ENCODE measurements at regions not wholly inside any gene's neighbourhood (a gene's known extent, or its start where the extent isn't known, plus 50 kb on each side); places are given as distances from the start of the nearest gene placed in this dataset.
"Not testable (repeated sequence)": the region's sequence is repeated elsewhere in the genome, so short reads cannot be mapped to it uniquely, and the experiment has no call there.

DNA sequence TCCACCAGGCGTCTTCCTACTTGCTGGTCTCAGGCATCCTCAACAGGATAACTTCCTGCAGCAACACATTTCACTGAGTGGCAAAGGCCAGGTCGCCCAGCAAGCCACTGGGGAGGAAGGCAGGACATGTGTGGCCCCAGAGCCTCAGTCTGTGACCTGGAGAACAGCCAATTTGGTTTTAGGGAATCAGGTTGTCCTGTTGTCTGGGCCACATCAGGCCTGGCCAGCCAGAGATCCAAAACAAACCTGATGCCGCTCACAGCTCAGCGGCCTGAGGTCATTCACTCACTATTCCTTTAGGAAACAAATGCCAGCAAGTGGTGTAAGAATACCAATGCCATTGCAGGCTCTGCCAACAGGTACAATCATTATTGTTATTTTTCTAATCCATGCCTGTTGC is 210.7 kb downstream of the VAPA start:
- peaks cover 13% of the 10 kb centered on the region for H3K4me1 ChIP-seq (ENCODE audit: control insufficient read depth, insufficient read depth, low read length)
- no peaks in the 10 kb centered on the region for H3K9me3 ChIP-seq (replicated peaks; ENCODE audit: low read length)
- peaks cover 3% of the 10 kb centered on the region for H3K27me3 ChIP-seq (ENCODE audit: control insufficient read depth, insufficient read depth, low read length)
- no peak overlapping the region for H3K4me3 ChIP-seq (ENCODE audit: low read length)
- H3K36me3 ChIP-seq (ENCODE audit: insufficient read depth, low read length): no peaks in the 10 kb centered on the region
- no peak overlapping the region for H3K4me2 ChIP-seq (ENCODE audit: low read length)
- H3K9ac ChIP-seq (ENCODE audit: low read depth, low read length): no peak overlapping the region

DNA sequence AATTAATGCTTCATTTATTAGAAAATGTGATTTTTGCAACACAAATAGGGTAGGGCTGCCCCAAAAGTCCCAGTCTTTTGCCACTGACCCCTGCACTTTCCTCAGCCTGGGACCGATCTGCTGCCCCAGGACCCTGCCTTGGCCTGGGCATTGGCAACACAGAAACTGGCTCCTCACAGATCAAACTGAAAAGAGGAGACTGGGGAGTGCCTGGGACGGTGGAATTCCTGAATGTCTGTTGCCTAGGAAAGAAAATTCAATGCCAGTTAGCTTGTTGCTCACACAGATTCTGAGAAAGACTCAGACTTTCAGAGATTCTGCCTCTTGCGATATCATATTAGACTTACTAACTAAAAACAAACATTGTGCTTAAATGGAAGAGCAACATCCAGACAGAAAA is 211.2 kb downstream of the VAPA start:
- H3K4me1 ChIP-seq (ENCODE audit: control insufficient read depth, insufficient read depth, low read length): peaks cover 13% of the 10 kb centered on the region
- no peaks in the 10 kb centered on the region for H3K9me3 ChIP-seq (replicated peaks; ENCODE audit: low read length)

GRCh38 chr18:10127729-10128128 is 213.9 kb downstream of the VAPA start:
- no peaks in the 10 kb centered on the region for H3K36me3 ChIP-seq (ENCODE audit: insufficient read depth, low read length)
- peaks cover 5% of the 10 kb centered on the region for H3K4me1 ChIP-seq (ENCODE audit: control insufficient read depth, insufficient read depth, low read length)
- no peak overlapping the region for H3K4me2 ChIP-seq (ENCODE audit: low read length)
- H3K9me3 ChIP-seq (replicated peaks; ENCODE audit: low read length): no peaks in the 10 kb centered on the region
- H3K4me3 ChIP-seq (ENCODE audit: low read length): no peak overlapping the region
- H3K9ac ChIP-seq (ENCODE audit: low read depth, low read length): no peak overlapping the region
- peaks cover 8% of the 10 kb centered on the region for H3K27me3 ChIP-seq (ENCODE audit: control insufficient read depth, insufficient read depth, low read length)

More for the DNA sequence above, 211.2 kb downstream of the VAPA start:
- Histone ChIP-seq H3K4me2 (ENCODE audit: low read length) (no peak overlapping the region), H3K4me3 (ENCODE audit: low read length) (no peak overlapping the region), H3K27me3 (ENCODE audit: control insufficient read depth, insufficient read depth, low read length) (peaks cover 3% of the 10 kb centered on the region), H3K9ac (ENCODE audit: low read depth, low read length) (no peak overlapping the region), H3K36me3 (ENCODE audit: insufficient read depth, low read length) (no peaks in the 10 kb centered on the region)

GRCh38 chr18:10128921-10129501 is 215.2 kb downstream of the VAPA start:
- Histone ChIP-seq H3K4me2 (ENCODE audit: low read length) (no peak overlapping the region), H3K9ac (ENCODE audit: low read depth, low read length) (no peak overlapping the region), H3K36me3 (ENCODE audit: insufficient read depth, low read length) (no peaks in the 10 kb centered on the region), H3K4me3 (ENCODE audit: low read length) (no peak overlapping the region), H3K9me3 (replicated peaks; ENCODE audit: low read length) (no peaks in the 10 kb centered on the region), H3K4me1 (ENCODE audit: control insufficient read depth, insufficient read depth, low read length) (peaks cover 5% of the 10 kb centered on the region), H3K27me3 (ENCODE audit: control insufficient read depth, insufficient read depth, low read length) (peaks cover 12% of the 10 kb centered on the region)

- H3K27me3 ChIP-seq (ENCODE audit: control insufficient read depth, insufficient read depth, low read length): peaks cover 12% of the 10 kb centered on the region
- no peak overlapping the region for H3K9ac ChIP-seq (ENCODE audit: low read depth, low read length)
- peaks cover 8% of the 10 kb centered on the region for H3K4me1 ChIP-seq (ENCODE audit: control insufficient read depth, insufficient read depth, low read length)
- H3K9me3 ChIP-seq (replicated peaks; ENCODE audit: low read length): no peaks in the 10 kb centered on the region
- no peaks in the 10 kb centered on the region for H3K36me3 ChIP-seq (ENCODE audit: insufficient read depth, low read length)
- no peak overlapping the region for H3K4me3 ChIP-seq (ENCODE audit: low read length)
- no peak overlapping the region for H3K4me2 ChIP-seq (ENCODE audit: low read length)
Measured at GRCh38 chr18:10130606-10131005, 216.8 kb downstream of the VAPA start.

GRCh38 chr18:10131081-10131459 is 217.3 kb downstream of the VAPA start:
- no peak overlapping the region for H3K4me2 ChIP-seq (ENCODE audit: low read length)
- no peak overlapping the region for H3K4me3 ChIP-seq (ENCODE audit: low read length)
- H3K9me3 ChIP-seq (replicated peaks; ENCODE audit: low read length): no peaks in the 10 kb centered on the region
- H3K4me1 ChIP-seq (ENCODE audit: control insufficient read depth, insufficient read depth, low read length): peaks cover 8% of the 10 kb centered on the region
- H3K36me3 ChIP-seq (ENCODE audit: insufficient read depth, low read length): no peaks in the 10 kb centered on the region
- peaks cover 12% of the 10 kb centered on the region for H3K27me3 ChIP-seq (ENCODE audit: control insufficient read depth, insufficient read depth, low read length)
- no peak overlapping the region for H3K9ac ChIP-seq (ENCODE audit: low read depth, low read length)

DNA sequence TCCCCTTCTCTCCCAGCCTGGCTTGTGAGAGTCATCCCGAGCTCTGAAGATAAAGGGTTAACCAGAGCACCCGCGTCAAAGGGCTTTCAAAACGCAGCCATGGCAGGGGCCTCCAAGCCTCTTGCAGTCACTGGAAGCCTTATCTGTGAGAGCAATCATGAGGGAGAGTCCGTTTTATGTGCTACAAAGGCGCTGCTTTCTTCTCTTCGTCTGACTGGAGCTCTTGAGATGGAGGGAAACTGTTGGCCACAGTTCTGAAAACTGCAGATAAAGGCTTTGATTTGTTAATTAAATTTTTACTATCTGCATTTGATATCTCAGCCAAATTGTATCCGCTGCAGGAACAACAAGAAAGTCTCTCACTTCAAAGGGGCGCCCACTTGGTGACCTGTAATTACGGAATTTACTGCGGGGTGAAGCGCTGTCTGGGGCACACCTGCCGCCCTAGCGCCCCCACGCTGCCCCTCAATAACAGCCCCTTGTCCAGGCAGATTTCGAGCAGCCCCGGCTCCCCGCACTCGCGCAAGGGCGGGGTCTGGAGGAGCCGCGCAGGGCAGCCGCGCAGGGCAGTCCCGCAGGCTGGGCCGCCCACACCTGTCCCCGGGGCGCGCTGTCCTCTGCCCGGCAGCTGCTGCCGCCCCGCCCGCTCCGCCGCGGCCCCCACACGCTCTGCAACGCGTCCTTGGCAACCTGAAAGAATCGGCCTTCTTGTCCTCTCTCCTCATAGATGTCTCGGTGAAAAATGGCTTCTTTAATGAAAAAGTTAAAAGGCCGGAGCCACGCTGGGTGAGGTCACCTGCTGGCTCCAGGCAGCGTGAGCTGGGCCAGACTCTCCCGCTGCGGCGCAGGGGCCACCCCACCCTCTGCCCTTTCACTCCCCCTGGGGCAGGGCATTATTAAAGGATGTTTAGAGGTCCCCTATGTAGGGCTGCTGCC is 217.9 kb downstream of the VAPA start:
- H3K4me2 ChIP-seq (ENCODE audit: low read length): peak overlapping the region; percentile 78
- peak overlapping the region; percentile 46 for H3K4me3 ChIP-seq (ENCODE audit: low read length)
- peaks cover 8% of the 10 kb centered on the region for H3K4me1 ChIP-seq (ENCODE audit: control insufficient read depth, insufficient read depth, low read length)
- H3K9me3 ChIP-seq (replicated peaks; ENCODE audit: low read length): no peaks in the 10 kb centered on the region
- no peak overlapping the region for H3K9ac ChIP-seq (ENCODE audit: low read depth, low read length)
- no peaks in the 10 kb centered on the region for H3K36me3 ChIP-seq (ENCODE audit: insufficient read depth, low read length)
- peaks cover 12% of the 10 kb centered on the region for H3K27me3 ChIP-seq (ENCODE audit: control insufficient read depth, insufficient read depth, low read length)

- Histone ChIP-seq H3K4me2 (ENCODE audit: low read length) (no peak overlapping the region), H3K9ac (ENCODE audit: low read depth, low read length) (no peak overlapping the region), H3K4me3 (ENCODE audit: low read length) (no peak overlapping the region), H3K27me3 (ENCODE audit: control insufficient read depth, insufficient read depth, low read length) (peaks cover 9% of the 10 kb centered on the region), H3K4me1 (ENCODE audit: control insufficient read depth, insufficient read depth, low read length) (peaks cover 8% of the 10 kb centered on the region), H3K9me3 (replicated peaks; ENCODE audit: low read length) (no peaks in the 10 kb centered on the region), H3K36me3 (ENCODE audit: insufficient read depth, low read length) (no peaks in the 10 kb centered on the region)
Measured at GRCh38 chr18:10133516-10133915, 219.7 kb downstream of the VAPA start.

GRCh38 chr18:10134204-10134603 is 220.4 kb downstream of the VAPA start:
- H3K36me3 ChIP-seq (ENCODE audit: insufficient read depth, low read length): no peaks in the 10 kb centered on the region
- H3K4me2 ChIP-seq (ENCODE audit: low read length): no peak overlapping the region
- peaks cover 8% of the 10 kb centered on the region for H3K4me1 ChIP-seq (ENCODE audit: control insufficient read depth, insufficient read depth, low read length)
- H3K27me3 ChIP-seq (ENCODE audit: control insufficient read depth, insufficient read depth, low read length): peaks cover 9% of the 10 kb centered on the region
- H3K4me3 ChIP-seq (ENCODE audit: low read length): no peak overlapping the region
- no peak overlapping the region for H3K9ac ChIP-seq (ENCODE audit: low read depth, low read length)
- H3K9me3 ChIP-seq (replicated peaks; ENCODE audit: low read length): no peaks in the 10 kb centered on the region

DNA sequence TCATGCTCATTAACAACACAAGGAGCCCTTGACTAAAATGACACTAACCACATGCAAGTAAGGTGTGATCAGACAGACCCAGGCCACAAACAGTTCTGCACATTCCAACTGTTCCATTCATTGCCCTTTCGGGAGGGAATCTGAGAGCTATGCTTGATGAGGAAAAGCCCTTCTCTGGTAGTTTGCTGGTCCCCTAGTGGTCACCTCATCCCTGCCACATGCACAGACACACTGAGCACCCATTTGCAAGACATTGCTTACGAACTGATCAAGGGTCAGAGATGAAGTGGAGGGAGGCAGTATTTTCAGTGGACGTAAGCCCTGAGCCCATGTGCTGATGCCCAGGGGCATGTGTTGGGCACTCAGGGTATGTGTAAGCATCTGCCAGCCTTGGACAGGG is 220.9 kb downstream of the VAPA start:
- H3K9ac ChIP-seq (ENCODE audit: low read depth, low read length); H3K36me3 ChIP-seq (ENCODE audit: insufficient read depth, low read length); H3K4me2 ChIP-seq (ENCODE audit: low read length); H3K9me3 ChIP-seq (replicated peaks; ENCODE audit: low read length); H3K27me3 ChIP-seq (ENCODE audit: control insufficient read depth, insufficient read depth, low read length); H3K4me3 ChIP-seq (ENCODE audit: low read length): not testable (repeated sequence)
- H3K4me1 ChIP-seq (ENCODE audit: control insufficient read depth, insufficient read depth, low read length): peaks cover 12% of the 10 kb centered on the region

- Histone ChIP-seq H3K4me1 (ENCODE audit: control insufficient read depth, insufficient read depth, low read length) (peaks cover 18% of the 10 kb centered on the region), H3K4me2 (ENCODE audit: low read length) (no peak overlapping the region), H3K36me3 (ENCODE audit: insufficient read depth, low read length) (no peaks in the 10 kb centered on the region), H3K9me3 (replicated peaks; ENCODE audit: low read length) (no peaks in the 10 kb centered on the region), H3K4me3 (ENCODE audit: low read length) (no peak overlapping the region), H3K9ac (ENCODE audit: low read depth, low read length) (no peak overlapping the region), H3K27me3 (ENCODE audit: control insufficient read depth, insufficient read depth, low read length) (peaks cover 9% of the 10 kb centered on the region)
Measured at GRCh38 chr18:10135302-10135926, 221.6 kb downstream of the VAPA start.
